HCT116 (cell line): ENCODE measurements at regions not wholly inside any gene's neighbourhood (a gene's known extent, or its start where the extent isn't known, plus 50 kb on each side); places are given as distances from the start of the nearest gene placed in this dataset.

Experiments
- ATAC-seq: fragments of 200-7000 bp; cut with Tn5 transposase; 2 replicates; pipeline ENCODE4 v1.9.1; 2020; ENCODE audit warnings: mild to moderate bottlenecking, moderate library complexity
- BruUV-seq: library from RNA; stranded (reverse); fragments of 400-500 nt; replicated peaks from 2 replicates; lab custom pipeline; 2021; lab: Mats Ljungman, UMichigan
- CTCF ChIA-PET: fragments of 300-600 bp; sonication (Branson Sonifier 250); formaldehyde crosslinking; loops from one replicate; lab custom pipeline; 2021; ENCODE audit warnings: antibody characterized with exemption; lab: Charles Lee
- POLR2A ChIA-PET: fragments of 300-600, 350-600 bp; sonication (Branson Sonifier 250); formaldehyde crosslinking; loops from one replicate; lab custom pipeline; 2021; ENCODE audit warnings: antibody characterized with exemption; lab: Charles Lee
- RAD21 ChIA-PET, 2 experiments: fragments of 300-600 bp; sonication (Branson Sonifier 250); formaldehyde crosslinking; loops; one replicate each; lab custom pipeline; 2023; ENCODE audit warnings: low total read pairs in 2 of 2; ENCODE audit not compliant: uncharacterized antibody in 2 of 2, unreplicated experiment in 2 of 2, low non-redundant PET in 1 of 2; lab: Charles Lee
- DNase-seq: peaks from one replicate; pipeline ENCODE4 v3.0.0-alpha.2; 2010; ENCODE audit warnings: low read depth, low spot score
- H2AFZ ChIP-seq: fragments of 200-600 bp; shearing (Covaris generic), sonication (generic); 2 replicates; pipeline ENCODE4 v1.6.1; 2017; ENCODE audit warnings: low read depth, mixed run types, mixed read lengths, antibody characterized with exemption, low read length; ENCODE audit not compliant: poor library complexity, severe bottlenecking
- H3K27ac ChIP-seq: 2 replicates; pipeline ENCODE4 v1.5.1; 2012; ENCODE audit warnings: low read depth, low read length
- H3K27me3 ChIP-seq: fragments of 200-600 bp; sonication (generic); 2 replicates; pipeline ENCODE4 v1.6.1; 2016; ENCODE audit warnings: mixed run types, low read length, mixed read lengths; ENCODE audit not compliant: insufficient read depth
- H3K36me3 ChIP-seq, 2 experiments: fragments of 200-500 bp in 1 of 2; fragments of 200-600 bp in 1 of 2; sonication (Bioruptor generic) in 1 of 2; sonication (generic) in 1 of 2; 2 replicates each; pipeline versions ENCODE4 v1.5.1 to v1.6.1; 2014 to 2016; ENCODE audit warnings: low read length in 2 of 2, inconsistent platforms in 1 of 2, mixed read lengths in 1 of 2, mixed run types in 1 of 2; ENCODE audit not compliant: insufficient read depth in 2 of 2, control insufficient read depth in 1 of 2
- H3K4me1 ChIP-seq, 2 experiments: fragments of 200-600 bp in 1 of 2; sonication (generic) in 1 of 2; 2 replicates each; pipeline versions ENCODE4 v1.5.1 to v1.6.1; 2012 to 2017; ENCODE audit warnings: low read length in 2 of 2, inconsistent platforms in 1 of 2, mild to moderate bottlenecking in 1 of 2, mixed read lengths in 1 of 2, mixed run types in 1 of 2, moderate library complexity in 1 of 2; ENCODE audit not compliant: insufficient read depth in 2 of 2, control insufficient read depth in 1 of 2
- H3K4me2 ChIP-seq: fragments of 200-600 bp; sonication (generic); 2 replicates; pipeline ENCODE4 v1.6.1; 2017; ENCODE audit warnings: mixed run types, low read length, mixed read lengths
- H3K4me3 ChIP-seq, 2 experiments: fragments of 200-600 bp in 1 of 2; sonication (generic) in 1 of 2; replicated peaks in 1 of 2; 2 replicates each; pipeline ENCODE4 v1.5.1; 2011 to 2016; ENCODE audit warnings: low read length in 2 of 2, control low read depth in 1 of 2, low read depth in 1 of 2, mild to moderate bottlenecking in 1 of 2, mixed read lengths in 1 of 2, mixed run types in 1 of 2
- H3K79me2 ChIP-seq: fragments of 200-600 bp; sonication (generic); 2 replicates; pipeline ENCODE4 v1.6.1; 2017; ENCODE audit warnings: mild to moderate bottlenecking, mixed run types, low read length, moderate library complexity, mixed read lengths; ENCODE audit not compliant: insufficient read depth
- H3K9ac ChIP-seq: fragments of 200-600 bp; sonication (generic); 2 replicates; pipeline ENCODE4 v1.6.1; 2016; ENCODE audit warnings: low read length, mixed read lengths
- H3K9me2 ChIP-seq: fragments of 200-600 bp; sonication (generic), shearing (Covaris generic); 2 replicates; pipeline ENCODE4 v1.6.1; 2017; ENCODE audit warnings: mixed run types, mild to moderate bottlenecking, moderate library complexity; ENCODE audit not compliant: insufficient read depth
- H3K9me3 ChIP-seq, 2 experiments: fragments of 200-500 bp in 1 of 2; fragments of 200-600 bp in 1 of 2; sonication (Bioruptor generic) in 1 of 2; sonication (generic) in 1 of 2; 2 replicates each; pipeline ENCODE4 v1.6.1; 2014 to 2017; ENCODE audit warnings: low read length in 2 of 2, mixed read lengths in 2 of 2, inconsistent platforms in 1 of 2, low read depth in 1 of 2, mild to moderate bottlenecking in 1 of 2, mixed run types in 1 of 2, moderate library complexity in 1 of 2; ENCODE audit not compliant: control insufficient read depth in 1 of 2, insufficient read depth in 1 of 2
- H4K20me1 ChIP-seq: fragments of 200-600 bp; sonication (generic), shearing (Covaris generic); 2 replicates; pipeline ENCODE4 v1.6.1; 2017; ENCODE audit warnings: mixed run types, mild to moderate bottlenecking, moderate library complexity; ENCODE audit not compliant: insufficient read depth
- CBX3 ChIP-seq: IDR thresholded peaks from 2 replicates; pipeline ENCODE4 v1.6.1; 2012; ENCODE audit warnings: low read depth
- CEBPB ChIP-seq: IDR thresholded peaks from 2 replicates; pipeline ENCODE4 v1.6.1; 2012; ENCODE audit warnings: low read depth
- EGR1 ChIP-seq: IDR thresholded peaks from 2 replicates; pipeline ENCODE4 v1.6.1; 2012; ENCODE audit warnings: low read depth
- EZH2 ChIP-seq: fragments of 200-600 bp; sonication (generic); IDR thresholded peaks from 2 replicates; pipeline ENCODE4 v1.6.1; 2017; ENCODE audit warnings: antibody characterized with exemption, mixed run types
- EZH2phosphoT487 ChIP-seq: fragments of 200-600 bp; IDR thresholded peaks from 2 replicates; pipeline ENCODE4 v1.6.1; 2018; ENCODE audit warnings: antibody characterized with exemption, borderline replicate concordance
- JUND ChIP-seq: IDR thresholded peaks from 2 replicates; pipeline ENCODE4 v1.6.1; 2012
- MAX ChIP-seq: IDR thresholded peaks from 2 replicates; pipeline ENCODE4 v1.6.1; 2012
- RAD21 ChIP-seq: IDR thresholded peaks from 2 replicates; pipeline ENCODE4 v1.6.1; 2012; ENCODE audit warnings: low read depth, mild to moderate bottlenecking
- REST ChIP-seq: IDR thresholded peaks from 2 replicates; pipeline ENCODE4 v1.6.1; 2012; ENCODE audit warnings: low read depth
- SP1 ChIP-seq: IDR thresholded peaks from 2 replicates; pipeline ENCODE4 v1.6.1; 2012; ENCODE audit warnings: low read depth
- TCF7L2 ChIP-seq: IDR thresholded peaks from 2 replicates; pipeline ENCODE4 v1.7.0; 2011; ENCODE audit warnings: borderline replicate concordance, inconsistent platforms; ENCODE audit not compliant: insufficient read depth, insufficient read length; ENCODE audit errors: extremely low read depth
- YY1 ChIP-seq: IDR thresholded peaks from 2 replicates; pipeline ENCODE4 v1.6.1; 2011; ENCODE audit warnings: low read length, low read depth, moderate library complexity, mild to moderate bottlenecking; ENCODE audit not compliant: insufficient replicate concordance; ENCODE audit errors: extremely low read depth
- intact Hi-C: fragments of 100-400 bp; cut with micrococcal nuclease; formaldehyde crosslinking; loops from 2 replicates; pipeline ENCODE4 v1.10.0; 2022
- TF ChIP-seq, protein P1 (sequence below), 3 experiments: fragments of 200-600 bp in 1 of 3; sonication (generic) in 1 of 3; IDR thresholded peaks in 2 of 3; conservative IDR thresholded peaks in 1 of 3; 2 replicates each; pipeline ENCODE4 v1.5.1; 2012 to 2017; ENCODE audit warnings: low read depth in 2 of 3, low read length in 2 of 3, antibody characterized with exemption in 1 of 3, borderline replicate concordance in 1 of 3, control low read depth in 1 of 3, mild to moderate bottlenecking in 1 of 3, mixed read lengths in 1 of 3, mixed run types in 1 of 3, moderate library complexity in 1 of 3; ENCODE audit not compliant: insufficient read depth in 1 of 3
- TF ChIP-seq, protein P2 (sequence below): IDR thresholded peaks from 2 replicates; pipeline ENCODE4 v1.6.1; 2012
- TF ChIP-seq, protein P3 (sequence below): IDR thresholded peaks from 2 replicates; pipeline ENCODE4 v1.6.1; 2011; ENCODE audit warnings: mild to moderate bottlenecking, low read length, moderate library complexity; ENCODE audit not compliant: insufficient replicate concordance; ENCODE audit errors: extremely low read depth

GRCh38 chr20:3339076-3339475 is 68.4 kb downstream of the DNAAF9 start:
- intact Hi-C loops, result no loop called here
- no peaks in the 10 kb centered on the region for H3K36me3 ChIP-seq
- no peaks in the 10 kb centered on the region for H3K27me3 ChIP-seq
- H3K9me3 ChIP-seq, result no peaks in the 10 kb centered on the region
- ATAC-seq (no peak), DNase-seq (no peak)
- RAD21 ChIA-PET, result no interaction called here
- no peak overlapping the region for H3K4me3 ChIP-seq
- no peak overlapping the region for H3K9ac ChIP-seq
- no peak overlapping the region for H3K4me2 ChIP-seq
- TF ChIP-seq TCF7L2, result no peak
- no peak for TF ChIP-seq CBX3
- TF ChIP-seq EGR1, result no peak
- TF ChIP-seq MAX, result no peak
- no peak for TF ChIP-seq RAD21
- TF ChIP-seq, protein P1, sequence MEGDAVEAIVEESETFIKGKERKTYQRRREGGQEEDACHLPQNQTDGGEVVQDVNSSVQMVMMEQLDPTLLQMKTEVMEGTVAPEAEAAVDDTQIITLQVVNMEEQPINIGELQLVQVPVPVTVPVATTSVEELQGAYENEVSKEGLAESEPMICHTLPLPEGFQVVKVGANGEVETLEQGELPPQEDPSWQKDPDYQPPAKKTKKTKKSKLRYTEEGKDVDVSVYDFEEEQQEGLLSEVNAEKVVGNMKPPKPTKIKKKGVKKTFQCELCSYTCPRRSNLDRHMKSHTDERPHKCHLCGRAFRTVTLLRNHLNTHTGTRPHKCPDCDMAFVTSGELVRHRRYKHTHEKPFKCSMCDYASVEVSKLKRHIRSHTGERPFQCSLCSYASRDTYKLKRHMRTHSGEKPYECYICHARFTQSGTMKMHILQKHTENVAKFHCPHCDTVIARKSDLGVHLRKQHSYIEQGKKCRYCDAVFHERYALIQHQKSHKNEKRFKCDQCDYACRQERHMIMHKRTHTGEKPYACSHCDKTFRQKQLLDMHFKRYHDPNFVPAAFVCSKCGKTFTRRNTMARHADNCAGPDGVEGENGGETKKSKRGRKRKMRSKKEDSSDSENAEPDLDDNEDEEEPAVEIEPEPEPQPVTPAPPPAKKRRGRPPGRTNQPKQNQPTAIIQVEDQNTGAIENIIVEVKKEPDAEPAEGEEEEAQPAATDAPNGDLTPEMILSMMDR (IDR thresholded peaks at IDR 0.05 in 2 of 3, conservative IDR thresholded peaks at IDR 0.05 in 1 of 3; ENCODE audit: borderline replicate concordance in 1 of 3, insufficient read depth in 1 of 3, low read depth in 2 of 3, low read length in 2 of 3), result no peak
- TF ChIP-seq YY1, result no peak
- TF ChIP-seq JUND, result no peak
- no peak for TF ChIP-seq SP1
- no peak for TF ChIP-seq EZH2phosphoT487
- no peak for TF ChIP-seq CEBPB
- TF ChIP-seq, protein P2, sequence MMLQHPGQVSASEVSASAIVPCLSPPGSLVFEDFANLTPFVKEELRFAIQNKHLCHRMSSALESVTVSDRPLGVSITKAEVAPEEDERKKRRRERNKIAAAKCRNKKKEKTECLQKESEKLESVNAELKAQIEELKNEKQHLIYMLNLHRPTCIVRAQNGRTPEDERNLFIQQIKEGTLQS, result no peak
- TF ChIP-seq, protein P3, sequence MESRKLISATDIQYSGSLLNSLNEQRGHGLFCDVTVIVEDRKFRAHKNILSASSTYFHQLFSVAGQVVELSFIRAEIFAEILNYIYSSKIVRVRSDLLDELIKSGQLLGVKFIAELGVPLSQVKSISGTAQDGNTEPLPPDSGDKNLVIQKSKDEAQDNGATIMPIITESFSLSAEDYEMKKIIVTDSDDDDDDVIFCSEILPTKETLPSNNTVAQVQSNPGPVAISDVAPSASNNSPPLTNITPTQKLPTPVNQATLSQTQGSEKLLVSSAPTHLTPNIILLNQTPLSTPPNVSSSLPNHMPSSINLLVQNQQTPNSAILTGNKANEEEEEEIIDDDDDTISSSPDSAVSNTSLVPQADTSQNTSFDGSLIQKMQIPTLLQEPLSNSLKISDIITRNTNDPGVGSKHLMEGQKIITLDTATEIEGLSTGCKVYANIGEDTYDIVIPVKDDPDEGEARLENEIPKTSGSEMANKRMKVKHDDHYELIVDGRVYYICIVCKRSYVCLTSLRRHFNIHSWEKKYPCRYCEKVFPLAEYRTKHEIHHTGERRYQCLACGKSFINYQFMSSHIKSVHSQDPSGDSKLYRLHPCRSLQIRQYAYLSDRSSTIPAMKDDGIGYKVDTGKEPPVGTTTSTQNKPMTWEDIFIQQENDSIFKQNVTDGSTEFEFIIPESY, result no peak
- TF ChIP-seq REST, result no peak
- no peak for TF ChIP-seq EZH2
- CTCF ChIA-PET, result no interaction called here
- no peaks in the 10 kb centered on the region for H3K4me1 ChIP-seq
- no peaks in the 10 kb centered on the region for H4K20me1 ChIP-seq
- POLR2A ChIA-PET, result no interaction called here
- no TSS peak for BruUV-seq
- no peaks in the 10 kb centered on the region for H3K79me2 ChIP-seq
- no peak overlapping the region for H3K27ac ChIP-seq
- H3K9me2 ChIP-seq, result no peaks in the 10 kb centered on the region
- H2AFZ ChIP-seq, result no peak overlapping the region
